PC-9 (cell line): ENCODE measurements at regions not wholly inside any gene's neighbourhood (a gene's known extent, or its start where the extent isn't known, plus 50 kb on each side); places are given as distances from the start of the nearest gene placed in this dataset.

Experiments
- EZH2 ChIP-seq: fragments of 200-600 bp; sonication (generic); IDR thresholded peaks from 2 replicates; pipeline ENCODE4 v1.8.0; 2017; ENCODE audit warnings: antibody characterized with exemption, low read depth
- TF ChIP-seq, protein P1 (sequence below): fragments of 200-600 bp; sonication (generic); conservative IDR thresholded peaks from 2 replicates; pipeline ENCODE4 v1.6.1; 2017; ENCODE audit warnings: mixed run types, antibody characterized with exemption, mild to moderate bottlenecking, moderate library complexity

DNA sequence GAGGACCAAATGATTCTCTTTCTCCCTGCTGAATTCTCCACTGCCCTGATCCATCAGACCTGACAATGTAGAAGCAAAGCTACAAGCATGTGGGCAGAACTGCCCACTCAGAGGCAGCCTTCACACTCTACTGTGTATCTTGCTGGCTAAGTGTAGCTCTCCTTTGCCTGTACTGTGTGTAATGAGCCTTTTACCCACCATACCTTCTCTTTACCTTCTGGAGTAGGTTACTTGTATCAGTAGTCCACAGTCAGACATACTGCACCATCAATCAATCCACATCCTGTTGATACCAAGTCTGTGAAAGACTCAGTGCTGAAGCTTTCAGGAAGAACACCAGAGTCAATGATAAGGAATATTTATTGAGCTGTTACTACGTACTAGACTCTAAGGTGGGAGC is 440.7 kb upstream of the ARHGEF26 start:
- TF ChIP-seq, protein P1, sequence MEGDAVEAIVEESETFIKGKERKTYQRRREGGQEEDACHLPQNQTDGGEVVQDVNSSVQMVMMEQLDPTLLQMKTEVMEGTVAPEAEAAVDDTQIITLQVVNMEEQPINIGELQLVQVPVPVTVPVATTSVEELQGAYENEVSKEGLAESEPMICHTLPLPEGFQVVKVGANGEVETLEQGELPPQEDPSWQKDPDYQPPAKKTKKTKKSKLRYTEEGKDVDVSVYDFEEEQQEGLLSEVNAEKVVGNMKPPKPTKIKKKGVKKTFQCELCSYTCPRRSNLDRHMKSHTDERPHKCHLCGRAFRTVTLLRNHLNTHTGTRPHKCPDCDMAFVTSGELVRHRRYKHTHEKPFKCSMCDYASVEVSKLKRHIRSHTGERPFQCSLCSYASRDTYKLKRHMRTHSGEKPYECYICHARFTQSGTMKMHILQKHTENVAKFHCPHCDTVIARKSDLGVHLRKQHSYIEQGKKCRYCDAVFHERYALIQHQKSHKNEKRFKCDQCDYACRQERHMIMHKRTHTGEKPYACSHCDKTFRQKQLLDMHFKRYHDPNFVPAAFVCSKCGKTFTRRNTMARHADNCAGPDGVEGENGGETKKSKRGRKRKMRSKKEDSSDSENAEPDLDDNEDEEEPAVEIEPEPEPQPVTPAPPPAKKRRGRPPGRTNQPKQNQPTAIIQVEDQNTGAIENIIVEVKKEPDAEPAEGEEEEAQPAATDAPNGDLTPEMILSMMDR = no peak
- no peak for TF ChIP-seq EZH2
